ENCODE measurements at regions not wholly inside any gene's neighbourhood (a gene's known extent, or its start where the extent isn't known, plus 50 kb on each side); places are given as distances from the start of the nearest gene placed in this dataset.
"Not testable (repeated sequence)": the region's sequence is repeated elsewhere in the genome, so short reads cannot be mapped to it uniquely, and the experiment has no call there.

DNA sequence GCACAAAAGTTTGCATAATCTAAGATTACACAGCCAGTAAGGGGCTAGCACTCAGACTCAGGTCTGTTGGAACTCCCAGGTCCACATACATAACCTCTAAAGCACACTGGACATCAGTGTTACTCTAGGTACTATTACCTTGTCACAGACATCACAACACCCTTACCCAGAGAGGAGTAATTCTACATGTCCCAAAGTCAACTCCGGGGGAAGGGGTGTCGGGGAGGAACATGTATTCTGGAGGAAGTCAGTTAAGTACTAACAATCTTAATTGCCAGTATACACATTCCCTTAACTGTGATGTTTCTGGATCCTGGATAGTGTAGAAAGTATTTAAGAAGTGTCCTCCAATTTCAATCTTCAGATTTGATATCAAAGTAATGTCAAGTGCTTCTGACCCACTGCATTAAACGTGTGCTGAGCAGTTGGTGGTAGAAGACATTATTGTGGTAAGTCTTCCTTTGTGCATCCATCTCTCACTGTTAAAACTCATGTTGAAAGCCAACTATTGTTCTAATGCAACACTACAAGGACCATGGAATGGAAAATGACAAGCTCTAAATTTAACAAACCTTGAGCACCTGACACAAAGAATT lies 155.4 kb downstream of the CRPPA start:
- no peak for DNase-seq

DNA sequence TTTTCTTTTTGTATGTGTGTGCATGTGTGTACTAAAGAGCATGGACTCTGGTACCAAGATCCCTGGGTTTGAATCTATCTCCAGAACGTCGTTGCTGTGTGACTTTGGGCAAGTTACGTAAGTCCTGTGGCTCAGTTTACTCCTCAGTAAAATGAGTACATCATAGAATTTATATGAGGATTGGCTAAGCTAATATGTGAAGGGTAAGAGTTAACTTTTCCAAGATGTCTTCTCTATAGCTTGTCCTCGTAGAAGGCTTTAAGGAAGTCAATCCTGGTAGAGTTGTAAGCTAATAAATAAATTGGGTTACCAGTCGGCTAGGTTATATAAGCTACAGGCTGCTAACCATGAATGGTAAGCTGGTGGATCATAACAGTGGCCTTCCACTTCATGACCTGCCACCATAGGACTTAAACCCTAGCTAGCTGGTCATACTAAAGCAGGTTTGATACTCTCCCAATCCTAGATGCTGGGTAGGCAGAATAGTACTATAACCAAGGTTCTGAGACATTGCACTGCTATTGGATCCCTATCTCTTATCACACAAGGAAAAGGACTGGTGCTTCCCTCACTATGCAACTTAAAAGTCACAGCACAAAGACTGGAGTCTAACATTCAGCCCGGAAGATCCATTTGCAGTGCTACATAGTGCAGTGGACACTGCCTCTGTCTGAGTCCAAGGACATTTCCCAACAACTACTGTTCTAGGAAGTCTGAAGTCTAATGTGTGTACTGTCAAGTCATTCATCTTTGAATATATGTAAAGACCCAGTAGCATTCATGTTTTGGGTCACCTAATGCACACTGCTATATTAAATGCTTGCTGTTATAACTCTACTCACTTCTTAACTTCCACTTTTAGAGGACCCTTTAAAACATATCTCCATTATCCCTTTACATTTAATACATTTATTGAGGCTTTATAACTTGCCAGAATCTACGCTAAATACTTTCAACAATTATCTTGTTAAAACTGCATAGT lies 156.2 kb downstream of the CRPPA start:
- DNase-seq, result no peak

GRCh38 chr7:16264036-16264819 lies 157.1 kb downstream of the CRPPA start:
- no peak for DNase-seq

DNA sequence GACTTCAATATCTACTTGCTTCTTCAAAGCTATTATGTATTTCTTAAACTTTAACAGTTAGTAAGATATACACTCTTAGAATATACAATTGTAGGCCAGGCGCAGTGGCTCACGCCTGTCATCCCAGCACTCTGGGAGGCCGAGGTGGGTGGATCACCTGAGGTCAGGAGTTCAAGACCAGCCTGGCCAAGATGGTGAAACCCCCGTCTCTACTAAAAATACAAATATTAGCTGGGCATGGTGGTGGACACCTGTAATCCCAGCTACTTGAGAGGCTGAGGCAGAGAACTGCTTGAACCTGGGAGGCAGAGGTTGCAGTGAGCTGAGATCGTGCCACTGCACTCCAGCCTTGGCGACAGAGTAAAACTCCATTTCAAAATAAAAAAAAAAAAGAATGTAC lies 158.0 kb downstream of the CRPPA start:
- not testable (repeated sequence) for DNase-seq

DNA sequence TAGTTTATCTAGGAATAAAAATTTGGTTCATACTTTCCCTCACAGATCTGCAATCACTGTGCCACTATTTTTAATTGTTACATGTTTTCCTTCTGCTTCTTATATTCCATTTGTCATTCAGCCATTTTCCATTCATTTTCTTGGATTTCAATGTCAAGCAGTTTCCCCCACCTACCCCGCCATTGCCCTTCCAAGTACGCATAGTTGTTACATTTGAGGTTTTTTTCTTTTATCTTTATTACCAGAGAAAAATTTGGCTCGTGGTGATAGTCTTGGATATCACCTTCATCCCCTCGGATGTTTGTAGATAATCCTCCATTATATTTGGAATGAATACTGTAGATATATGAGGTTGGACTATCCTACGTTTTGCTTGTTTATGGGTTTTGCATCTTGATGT lies 159.7 kb downstream of the CRPPA start:
- no peak for DNase-seq

- no peak for DNase-seq
Observed at GRCh38 chr7:16261100-16261499, 160.2 kb downstream of the CRPPA start.

- DNase-seq, result no peak
Observed at GRCh38 chr7:16260236-16260728, 161.1 kb downstream of the CRPPA start.

DNA sequence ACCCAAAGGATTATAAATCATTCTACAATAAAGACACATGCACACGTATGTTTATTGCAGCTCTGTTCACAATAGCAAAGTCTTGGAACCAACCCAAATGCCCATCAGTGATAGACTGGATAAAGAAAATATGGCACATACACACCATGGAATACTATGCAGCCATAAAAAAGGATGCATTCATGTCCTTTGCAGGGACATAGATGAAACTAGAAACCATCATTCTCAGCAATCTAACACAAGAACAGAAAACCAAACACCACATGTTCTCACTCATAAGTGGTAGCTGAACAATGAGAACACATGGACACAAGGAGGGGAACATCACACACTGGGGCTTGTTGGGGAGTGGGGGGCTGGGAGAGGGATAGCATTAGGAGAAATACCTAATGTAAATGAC lies 164.9 kb downstream of the CRPPA start:
- DNase-seq, result not testable (repeated sequence)

- not testable (repeated sequence) for DNase-seq
Observed at GRCh38 chr7:16255952-16256351, 165.4 kb downstream of the CRPPA start.

- not testable (repeated sequence) for DNase-seq
Observed at GRCh38 chr7:16250655-16251054, 170.7 kb downstream of the CRPPA start.

- not testable (repeated sequence) for DNase-seq
Observed at GRCh38 chr7:16249204-16249603, 172.1 kb downstream of the CRPPA start.

GRCh38 chr7:16248556-16248955 lies 172.8 kb downstream of the CRPPA start:
- DNase-seq, result not testable (repeated sequence)

- no peak for DNase-seq
Observed at GRCh38 chr7:16244469-16244868, 176.9 kb downstream of the CRPPA start.

DNA sequence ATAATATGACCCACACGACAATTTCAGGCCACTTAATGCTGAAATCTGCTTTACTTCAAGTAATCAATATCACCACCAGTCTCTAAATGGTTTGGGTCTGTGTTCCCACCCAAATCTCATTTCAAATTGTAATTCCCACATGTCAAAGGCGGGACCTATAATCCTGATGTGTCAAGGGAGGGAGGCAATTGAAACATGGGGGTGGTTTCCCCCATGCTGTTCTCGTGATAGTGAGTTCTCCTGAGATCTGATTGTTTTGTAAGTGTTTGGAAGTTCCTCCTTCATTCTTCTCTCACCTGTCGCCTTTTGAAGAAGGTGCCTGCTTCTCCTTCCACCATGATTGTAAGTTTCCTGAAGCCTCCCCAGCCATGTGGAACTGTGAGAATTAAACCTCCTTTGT lies 178.4 kb downstream of the CRPPA start:
- DNase-seq, result no peak

DNA sequence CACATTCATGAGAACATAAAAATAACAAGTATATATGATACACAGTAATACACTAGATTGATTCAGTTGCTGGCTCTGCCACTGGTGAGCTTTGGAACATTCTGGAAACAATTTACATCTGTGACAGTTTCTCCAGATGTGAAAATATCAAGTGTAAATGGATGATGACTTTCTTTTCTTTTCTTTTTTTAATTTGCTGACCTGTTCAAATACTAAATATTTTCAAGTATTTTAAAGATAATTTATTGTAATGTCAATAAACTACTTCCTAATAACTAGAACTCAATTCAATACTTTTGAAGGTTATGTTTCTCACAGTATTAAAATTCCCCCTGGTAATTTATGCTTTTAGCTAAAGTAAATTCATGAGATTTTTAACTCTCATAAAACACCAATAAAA lies 180.3 kb downstream of the CRPPA start:
- no peak for DNase-seq

GRCh38 chr7:16236381-16236780 lies 185.0 kb downstream of the CRPPA start:
- no peak for DNase-seq

DNA sequence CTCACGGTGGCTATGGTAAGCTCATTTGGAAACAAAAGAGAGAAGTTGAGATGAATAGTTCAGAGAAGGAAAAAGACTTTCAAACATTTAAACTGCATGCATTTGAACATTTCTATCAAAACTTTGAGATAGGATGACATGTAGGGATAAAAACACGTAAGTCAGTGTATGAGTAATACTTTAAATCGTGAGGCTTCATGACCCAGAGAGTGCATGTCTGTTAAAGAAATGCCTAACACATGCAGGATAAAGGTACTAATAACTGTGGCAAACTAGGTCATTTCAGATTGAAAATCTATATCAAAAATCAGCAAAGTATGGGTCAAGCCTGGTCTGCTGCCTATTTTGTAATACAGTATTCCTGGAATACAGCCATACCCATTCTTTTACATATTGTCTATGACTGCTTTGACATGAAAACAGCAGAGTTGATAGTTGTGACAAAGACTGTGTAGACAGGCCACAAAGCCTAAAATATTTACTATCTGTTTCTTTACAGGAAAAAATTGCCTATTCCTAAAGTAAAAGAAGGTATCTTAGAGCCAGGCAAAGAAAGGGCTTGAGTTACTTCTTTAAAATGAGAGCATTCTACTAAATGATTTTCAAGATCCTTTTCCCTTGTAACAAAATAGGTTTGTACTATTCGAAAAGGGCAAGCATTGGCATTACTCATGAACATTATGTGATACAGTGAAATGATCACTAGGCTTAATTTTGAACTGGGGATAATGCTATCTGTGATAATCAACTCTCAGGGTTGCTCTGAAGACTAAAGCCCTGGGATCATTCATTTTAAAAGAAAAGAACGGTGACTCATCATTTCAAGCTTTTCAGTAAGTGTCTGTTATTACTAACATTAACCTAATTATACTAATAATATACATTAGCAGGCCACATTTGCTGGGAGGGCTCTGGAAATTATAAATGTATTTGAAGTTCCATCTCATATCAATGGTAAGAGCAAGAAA lies 185.9 kb downstream of the CRPPA start:
- DNase-seq, result no peak

DNA sequence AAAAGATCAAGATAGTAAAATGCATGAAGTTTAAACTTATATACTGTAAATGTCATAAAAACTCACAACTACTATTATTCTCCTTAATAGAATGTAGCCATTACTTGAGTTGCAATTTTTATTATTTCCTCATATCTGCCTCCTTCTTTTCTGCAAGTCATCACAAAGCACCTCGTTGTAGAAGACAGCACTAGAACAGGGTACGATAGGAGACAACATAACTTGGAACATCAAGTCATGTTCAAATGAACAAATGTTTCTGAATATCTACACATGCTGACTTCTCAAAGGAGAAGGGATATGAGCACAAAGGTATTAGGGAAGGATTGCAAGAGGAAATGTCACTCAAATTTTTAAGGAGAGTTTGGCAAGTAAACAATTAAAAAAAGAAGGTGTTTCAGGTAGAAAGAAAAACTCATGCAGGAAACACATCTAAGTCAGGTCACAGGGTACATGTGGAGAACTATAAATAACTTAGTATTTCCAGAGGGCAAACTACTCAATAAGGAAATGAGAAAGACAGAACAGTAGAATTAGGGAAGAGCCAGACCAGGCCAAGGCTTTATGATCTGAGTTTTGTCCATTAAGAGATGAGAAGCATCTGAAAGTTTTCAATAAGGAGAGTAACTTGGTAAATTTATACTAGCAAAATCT lies 186.7 kb downstream of the CRPPA start:
- no peak for DNase-seq

- DNase-seq, result no peak
Observed at GRCh38 chr7:16233517-16233916, 187.8 kb downstream of the CRPPA start.

- DNase-seq, result no peak
Observed at GRCh38 chr7:16232273-16232672, 189.1 kb downstream of the CRPPA start.

GRCh38 chr7:16223963-16224707 lies 197.2 kb downstream of the CRPPA start:
- no peak for DNase-seq

Measured in NCI-H1930 (cell line).